Vagina (tissue), 2 donors: ENCODE measurements at regions not wholly inside any gene's neighbourhood (a gene's known extent, or its start where the extent isn't known, plus 50 kb on each side); places are given as distances from the start of the nearest gene placed in this dataset.
"Not testable (repeated sequence)": the region's sequence is repeated elsewhere in the genome, so short reads cannot be mapped to it uniquely, and the experiment has no call there.

ENCODE experiments used
- CTCF ChIP-seq, 3 experiments: fragments of 450-650 bp in 2 of 3; fragments of 200-600 bp in 1 of 3; sonication (generic) in 1 of 3; IDR thresholded peaks; one replicate each; pipeline ENCODE4 v1.5.1; 2017 to 2019; ENCODE audit warnings: antibody characterized with exemption in 3 of 3, mild to moderate bottlenecking in 2 of 3, moderate library complexity in 2 of 3
- POLR2A ChIP-seq, 2 donors: fragments of 450-650 bp; IDR thresholded peaks; one replicate each; pipeline ENCODE4 v1.6.1; 2017; ENCODE audit warnings: antibody characterized with exemption in 2 of 2, mild to moderate bottlenecking in 2 of 2, moderate library complexity in 2 of 2

DNA sequence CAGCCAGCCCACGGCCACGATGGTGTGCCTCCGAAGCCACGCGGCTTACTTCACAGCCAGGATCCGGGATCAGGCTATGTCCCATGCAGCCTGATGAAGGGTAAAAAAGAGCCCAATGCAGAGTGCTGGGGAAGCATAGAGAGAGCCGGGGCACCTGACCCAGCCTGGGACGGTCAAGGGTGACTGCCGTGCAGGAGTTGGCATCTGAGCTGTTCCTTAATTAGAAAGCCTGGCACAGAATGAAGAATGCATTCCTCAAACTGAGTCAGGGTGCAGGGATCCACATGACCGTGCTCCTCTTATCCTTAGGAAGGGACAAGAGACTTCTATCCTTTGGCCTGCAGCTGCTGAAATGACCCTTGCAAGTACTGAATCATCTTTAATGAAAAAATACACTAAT lies 88.2 kb upstream of the SAMD11 start:
- TF ChIP-seq POLR2A, CTCF (IDR thresholded peaks at IDR 0.05): not testable (repeated sequence)
